GM23338 (cell line): ENCODE measurements at regions not wholly inside any gene's neighbourhood (a gene's known extent, or its start where the extent isn't known, plus 50 kb on each side); places are given as distances from the start of the nearest gene placed in this dataset.

Experiments
- ATAC-seq: fragments of 200-7000 bp; cut with Tn5 transposase; 3 replicates; pipeline ENCODE4 v1.9.1; 2020
- DNase-seq: peaks from one replicate; pipeline ENCODE4 v3.0.0-alpha.2; 2015; ENCODE audit warnings: low spot score
- H2AFZ ChIP-seq: fragments of 200-600 bp; sonication (generic); 2 replicates; pipeline ENCODE4 v1.8.0; 2016; ENCODE audit warnings: antibody characterized with exemption, mild to moderate bottlenecking, moderate library complexity
- H3F3A ChIP-seq: fragments of 200-600 bp; sonication (generic); replicated peaks from 2 replicates; pipeline ENCODE4 v1.8.0; 2017; ENCODE audit warnings: antibody characterized with exemption, mixed run types, low read depth
- H3K27ac ChIP-seq: fragments of 200-600 bp; sonication (generic); 2 replicates; pipeline ENCODE4 v1.6.1; 2016; ENCODE audit warnings: low read depth
- H3K27me3 ChIP-seq: fragments of 200-600 bp; sonication (generic); 2 replicates; pipeline ENCODE4 v1.8.0; 2016; ENCODE audit warnings: mild to moderate bottlenecking, mixed run types, moderate library complexity; ENCODE audit not compliant: insufficient read depth
- H3K36me3 ChIP-seq: fragments of 200-600 bp; sonication (generic); 2 replicates; pipeline ENCODE4 v1.8.0; 2016; ENCODE audit warnings: mild to moderate bottlenecking; ENCODE audit not compliant: insufficient read depth
- H3K4me1 ChIP-seq: fragments of 200-600 bp; sonication (generic); 2 replicates; pipeline ENCODE4 v1.8.0; 2016; ENCODE audit warnings: mild to moderate bottlenecking, moderate library complexity; ENCODE audit not compliant: insufficient read depth
- H3K4me2 ChIP-seq: fragments of 200-600 bp; sonication (generic); 2 replicates; pipeline ENCODE4 v1.7.1; 2017; ENCODE audit warnings: mixed run types
- H3K4me3 ChIP-seq: fragments of 200-600 bp; sonication (generic); 2 replicates; pipeline ENCODE4 v1.6.1; 2016; ENCODE audit warnings: mixed run types
- H3K79me2 ChIP-seq: fragments of 200-600 bp; sonication (generic); replicated peaks from 2 replicates; pipeline ENCODE4 v1.8.0; 2017; ENCODE audit warnings: mild to moderate bottlenecking; ENCODE audit not compliant: insufficient read depth
- H3K9me2 ChIP-seq: fragments of 200-600 bp; sonication (generic); 2 replicates; pipeline ENCODE4 v1.8.0; 2017; ENCODE audit not compliant: insufficient read depth
- H4K20me1 ChIP-seq: fragments of 200-600 bp; sonication (generic); replicated peaks from 2 replicates; pipeline ENCODE4 v1.8.0; 2017; ENCODE audit warnings: mild to moderate bottlenecking; ENCODE audit not compliant: insufficient read depth
- H3K27ac Mint-ChIP-seq: 2 replicates; pipeline ENCODE4 v1.8.0; 2020; ENCODE audit warnings: inconsistent platforms, mild to moderate bottlenecking, moderate library complexity, mixed read lengths
- H3K27me3 Mint-ChIP-seq: 3 replicates; pipeline ENCODE4 v1.8.0; 2022; ENCODE audit warnings: low read depth, mild to moderate bottlenecking, moderate library complexity, mixed read lengths, inconsistent platforms; ENCODE audit not compliant: insufficient read depth, poor library complexity
- H3K36me3 Mint-ChIP-seq: 3 replicates; pipeline ENCODE4 v1.8.0; 2021; ENCODE audit warnings: low read depth, mild to moderate bottlenecking, inconsistent platforms, moderate library complexity, mixed read lengths
- H3K4me1 Mint-ChIP-seq: 3 replicates; pipeline ENCODE4 v1.8.0; 2020; ENCODE audit warnings: mild to moderate bottlenecking, inconsistent platforms, mixed read lengths
- H3K4me3 Mint-ChIP-seq: 3 replicates; pipeline ENCODE4 v1.8.0; 2021; ENCODE audit warnings: moderate library complexity, mild to moderate bottlenecking, inconsistent platforms, mixed read lengths
- H3K9me3 Mint-ChIP-seq: 3 replicates; pipeline ENCODE4 v1.8.0; 2020; ENCODE audit warnings: moderate library complexity, mild to moderate bottlenecking, inconsistent platforms, mixed read lengths
- CREB1 ChIP-seq: fragments of 250-450 bp; sonication (Bioruptor Pico); IDR thresholded peaks from 2 replicates; pipeline ENCODE4 v1.5.0; 2020; ENCODE audit warnings: low read depth, mild to moderate bottlenecking, moderate library complexity
- ETS1 ChIP-seq: IDR thresholded peaks from 2 replicates; pipeline ENCODE4 v1.6.1; 2016; ENCODE audit warnings: antibody characterized with exemption
- EZH2phosphoT487 ChIP-seq: fragments of 200-600 bp; sonication (generic); IDR thresholded peaks from one replicate; pipeline ENCODE4 v1.8.1; 2018; ENCODE audit warnings: antibody characterized with exemption; ENCODE audit not compliant: unreplicated experiment
- JUNB ChIP-seq: IDR thresholded peaks from one replicate; pipeline ENCODE4 v1.6.1; 2016; ENCODE audit warnings: antibody characterized with exemption; ENCODE audit not compliant: unreplicated experiment
- NANOG ChIP-seq: IDR thresholded peaks from 2 replicates; pipeline ENCODE4 v1.6.1; 2016; ENCODE audit warnings: antibody characterized with exemption, borderline replicate concordance
- POLR2AphosphoS5 ChIP-seq: IDR thresholded peaks from 2 replicates; pipeline ENCODE4 v1.6.1; 2016; ENCODE audit warnings: antibody characterized with exemption, low read depth
- REST ChIP-seq: IDR thresholded peaks from one replicate; pipeline ENCODE4 v1.6.1; 2018; ENCODE audit warnings: antibody characterized with exemption; ENCODE audit not compliant: unreplicated experiment
- ZNF114 ChIP-seq: fragments of 250-450 bp; sonication (Bioruptor Pico); IDR thresholded peaks from 2 replicates; pipeline ENCODE4 v1.5.0; 2020; ENCODE audit warnings: mild to moderate bottlenecking, moderate library complexity
- ZNF331 ChIP-seq: fragments of 250-450 bp; sonication (Bioruptor Pico); IDR thresholded peaks from 2 replicates; pipeline ENCODE4 v1.5.0; 2020; ENCODE audit warnings: low read depth, mild to moderate bottlenecking, moderate library complexity
- ZNF462 ChIP-seq: fragments of 250-450 bp; sonication (Bioruptor Pico); IDR thresholded peaks from 2 replicates; pipeline ENCODE4 v1.5.0; 2020; ENCODE audit warnings: mild to moderate bottlenecking, moderate library complexity

GRCh38 chr2:173719471-173719870, 245.7 kb downstream of the SP3 start:
- no peaks in the 10 kb centered on the region for H3K4me1 Mint-ChIP-seq
- no peaks in the 10 kb centered on the region for H3K27me3 Mint-ChIP-seq
- H3K27ac Mint-ChIP-seq, result no peak overlapping the region
- Histone ChIP-seq H3K4me2 (no peak overlapping the region), H3K79me2 (no peaks in the 10 kb centered on the region), H3K27ac (no peak overlapping the region), H3K36me3 (no peaks in the 10 kb centered on the region), H3K4me3 (no peak overlapping the region), H3K4me1 (no peaks in the 10 kb centered on the region), H3F3A (no peaks in the 10 kb centered on the region), H3K27me3 (no peaks in the 10 kb centered on the region), H4K20me1 (no peaks in the 10 kb centered on the region; the same call in 1 of the 2 replicates), H3K9me2 (peaks cover 5% of the 10 kb centered on the region; the same call in 1 of the 2 replicates), H2AFZ (no peak overlapping the region)
- no peaks in the 10 kb centered on the region for H3K9me3 Mint-ChIP-seq
- no peaks in the 10 kb centered on the region for H3K36me3 Mint-ChIP-seq
- H3K4me3 Mint-ChIP-seq, result no peak overlapping the region
- DNase-seq (no peak), ATAC-seq (no peak)
- no peak for TF ChIP-seq NANOG
- no peak for TF ChIP-seq CREB1 (CRISPR knock-in tag)
- TF ChIP-seq POLR2AphosphoS5, result no peak
- TF ChIP-seq EZH2phosphoT487, result no peak

GRCh38 chr2:173720306-173720705, 244.9 kb downstream of the SP3 start:
- no peaks in the 10 kb centered on the region for H3K4me1 ChIP-seq
- H3K9me2 ChIP-seq, result peaks cover 5% of the 10 kb centered on the region; the same call in 1 of the 2 replicates
- no peaks in the 10 kb centered on the region for H3F3A ChIP-seq
- TF ChIP-seq EZH2phosphoT487 (no peak), JUNB (no peak), REST (no peak), ZNF462 (no peak), ZNF331 (CRISPR knock-in tag) (no peak), ETS1 (no peak), POLR2AphosphoS5 (no peak), NANOG (no peak), ZNF114 (CRISPR knock-in tag) (no peak)
- H3K27ac ChIP-seq, result no peak overlapping the region
- H3K27ac Mint-ChIP-seq, result no peak overlapping the region
- H3K36me3 ChIP-seq, result no peaks in the 10 kb centered on the region
- H3K4me1 Mint-ChIP-seq, result no peaks in the 10 kb centered on the region
- H3K4me3 Mint-ChIP-seq, result no peak overlapping the region
- no peaks in the 10 kb centered on the region for H3K27me3 Mint-ChIP-seq
- no peak for ATAC-seq
- H3K4me3 ChIP-seq, result no peak overlapping the region
- H3K79me2 ChIP-seq, result no peaks in the 10 kb centered on the region
- DNase-seq, result no peak
- no peak overlapping the region for H2AFZ ChIP-seq
- H3K4me2 ChIP-seq, result no peak overlapping the region
- H4K20me1 ChIP-seq, result no peaks in the 10 kb centered on the region; the same call in 1 of the 2 replicates
- no peaks in the 10 kb centered on the region for H3K36me3 Mint-ChIP-seq
- no peaks in the 10 kb centered on the region for H3K27me3 ChIP-seq
- no peaks in the 10 kb centered on the region for H3K9me3 Mint-ChIP-seq
